Stimulated activated CD8-positive, alpha-beta memory T cell treated with anti-CD3 and anti-CD28 coated beads, Interleukin-15, amount 100 ng/mL, for 4 hours (primary cell): ENCODE measurements at regions not wholly inside any gene's neighbourhood (a gene's known extent, or its start where the extent isn't known, plus 50 kb on each side); places are given as distances from the start of the nearest gene placed in this dataset.
"Not testable (repeated sequence)": the region's sequence is repeated elsewhere in the genome, so short reads cannot be mapped to it uniquely, and the experiment has no call there.

ENCODE experiments used
- DNase-seq, 2 donors: peaks; one replicate each; pipeline ENCODE4 v3.0.0-alpha.2; 2020; ENCODE audit warnings: low read depth in 2 of 2

DNA sequence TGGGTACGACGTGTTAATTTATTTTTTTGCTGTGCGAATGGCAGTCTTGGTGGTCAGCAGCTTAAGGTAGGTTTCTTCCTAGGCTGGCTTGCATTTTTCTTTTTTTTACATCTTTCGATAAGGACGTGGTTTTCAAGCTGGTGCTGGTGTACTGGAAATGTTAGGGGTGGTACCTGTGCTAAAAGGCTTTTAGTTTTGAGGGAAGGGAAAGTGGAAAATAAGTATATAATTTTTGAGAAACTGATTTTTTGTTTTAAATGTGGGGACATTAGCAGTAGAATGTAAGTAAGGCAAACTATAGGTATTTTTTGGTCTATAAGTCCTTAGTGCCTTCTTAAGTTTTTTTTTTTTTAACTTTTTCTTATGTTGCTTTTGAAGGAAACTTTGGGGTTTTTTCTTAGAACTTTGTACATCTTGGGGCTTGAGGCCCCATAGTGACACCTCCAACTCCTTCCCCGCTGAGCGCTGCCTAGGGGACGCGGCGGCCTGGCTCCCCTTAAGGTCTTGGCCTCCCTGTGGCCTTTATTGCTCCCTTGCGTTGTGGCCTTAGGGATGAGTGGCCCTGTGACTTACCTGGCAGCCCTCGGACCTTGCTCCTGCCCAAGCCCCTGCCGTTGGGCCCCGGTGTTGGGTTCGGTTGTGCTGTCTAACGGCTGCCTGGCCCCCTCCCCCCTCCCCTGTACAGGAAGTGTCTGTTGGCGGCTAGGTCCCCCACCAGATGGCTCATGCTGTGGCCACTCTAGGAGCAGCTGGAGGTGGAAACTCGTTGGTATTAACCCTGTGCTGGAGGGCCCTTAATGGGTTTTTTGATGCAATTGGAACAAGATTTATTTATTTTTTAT is 88.0 kb upstream of the RPRML start:
- peak; percentile 46 to 74 for DNase-seq

GRCh38 chr17:47066095-47066494 is 87.0 kb upstream of the RPRML start:
- DNase-seq = no peak

DNA sequence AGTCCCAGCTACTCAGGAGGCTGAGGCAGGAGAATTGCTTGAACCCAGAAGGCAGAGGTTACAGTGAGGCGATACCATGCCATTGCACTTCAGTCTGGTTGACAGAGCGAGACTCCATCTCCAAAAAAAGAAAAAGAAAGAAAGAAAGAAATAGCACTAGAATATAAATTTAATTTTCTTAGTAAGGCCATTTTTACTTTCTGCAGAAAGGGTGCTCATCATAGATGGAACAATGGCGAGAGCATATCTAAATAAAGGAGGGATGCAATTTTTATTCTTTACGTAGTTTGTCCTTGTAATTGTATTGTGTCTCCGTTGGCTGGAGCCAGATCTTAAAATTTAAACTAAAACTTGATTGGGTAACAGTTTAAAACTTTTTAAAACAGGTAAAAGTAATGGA is 85.6 kb upstream of the RPRML start:
- no peak for DNase-seq

DNA sequence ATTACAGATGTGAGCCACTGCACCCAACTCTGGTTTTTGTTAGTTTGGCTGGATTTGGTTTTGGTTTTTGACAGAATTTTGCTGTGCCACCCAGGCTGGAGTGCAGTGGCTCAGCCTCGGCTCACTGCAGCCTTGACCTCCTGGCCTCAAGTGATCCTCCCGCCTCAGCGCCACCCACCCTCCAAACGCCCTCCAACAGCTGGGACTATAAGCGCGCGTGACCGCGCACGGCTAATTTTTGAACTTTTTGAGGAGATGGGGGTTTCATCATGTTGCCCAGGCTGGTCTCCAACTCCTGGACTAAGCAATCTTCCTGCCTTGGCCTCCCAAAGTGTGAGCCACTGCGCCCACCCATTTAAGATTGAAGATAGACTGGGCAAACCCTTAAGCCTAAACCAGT is 84.4 kb upstream of the RPRML start:
- DNase-seq = no peak

DNA sequence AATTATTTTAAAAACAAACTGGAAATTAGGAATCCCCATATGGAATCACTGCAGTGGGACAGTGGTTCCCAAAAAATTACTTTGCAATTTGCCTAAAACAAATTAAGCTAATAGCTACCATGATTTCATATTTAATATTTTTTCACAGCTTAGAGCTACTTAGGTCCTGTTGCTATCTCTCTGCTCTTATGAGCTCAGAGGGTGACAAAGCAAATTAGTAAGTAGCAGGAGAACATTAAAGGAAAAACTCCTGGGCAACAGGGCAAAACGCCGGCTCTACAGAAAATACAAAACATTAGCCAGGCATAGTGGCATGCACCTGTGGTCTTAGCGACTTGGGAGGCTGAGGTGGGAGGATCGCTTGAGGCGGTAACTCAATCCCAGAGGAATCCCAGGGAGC is 83.8 kb upstream of the RPRML start:
- DNase-seq = not testable (repeated sequence)

DNA sequence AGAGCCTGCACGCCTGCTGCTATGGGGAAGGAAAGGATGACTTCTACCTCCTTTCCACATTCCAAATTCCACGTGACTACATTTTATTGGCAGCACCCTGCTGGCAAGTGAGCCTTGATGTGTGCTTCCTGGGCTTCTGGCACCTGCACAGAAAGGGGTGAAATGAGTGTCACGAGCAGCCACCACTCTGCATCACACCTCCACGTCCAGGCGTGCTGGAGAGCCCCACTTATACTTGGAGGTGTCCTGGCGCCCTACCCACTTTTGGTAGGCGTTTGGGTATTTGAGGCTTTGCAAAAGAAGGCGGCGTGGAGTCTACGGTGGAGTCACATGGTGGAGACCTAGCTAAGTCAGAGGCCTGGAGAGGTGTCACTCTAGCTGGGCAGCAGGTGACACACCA is 81.0 kb upstream of the RPRML start:
- not testable (repeated sequence) for DNase-seq

DNA sequence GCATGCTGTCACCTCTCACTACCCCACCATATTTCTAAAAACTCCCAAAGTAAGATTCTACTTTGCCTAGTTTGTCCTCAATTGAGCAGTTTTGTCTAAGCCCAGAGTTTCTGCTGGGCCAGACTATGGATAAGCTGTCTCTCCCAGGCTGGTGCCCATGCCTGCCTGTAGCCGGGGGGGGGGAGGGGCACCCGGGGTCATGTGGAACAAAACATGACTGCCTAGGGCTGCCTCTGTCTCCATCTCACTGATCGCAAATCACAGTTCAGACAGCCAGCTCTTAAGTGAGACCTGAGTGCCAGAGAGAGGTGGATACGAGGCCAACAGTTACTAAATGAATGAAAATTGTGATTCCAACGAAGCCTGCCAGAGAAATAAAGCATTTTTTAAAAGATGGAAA is 78.8 kb upstream of the RPRML start:
- DNase-seq = no peak

- DNase-seq = not testable (repeated sequence)
These were observed 78.2 kb upstream of the RPRML start for GRCh38 chr17:47057279-47057678.

DNA sequence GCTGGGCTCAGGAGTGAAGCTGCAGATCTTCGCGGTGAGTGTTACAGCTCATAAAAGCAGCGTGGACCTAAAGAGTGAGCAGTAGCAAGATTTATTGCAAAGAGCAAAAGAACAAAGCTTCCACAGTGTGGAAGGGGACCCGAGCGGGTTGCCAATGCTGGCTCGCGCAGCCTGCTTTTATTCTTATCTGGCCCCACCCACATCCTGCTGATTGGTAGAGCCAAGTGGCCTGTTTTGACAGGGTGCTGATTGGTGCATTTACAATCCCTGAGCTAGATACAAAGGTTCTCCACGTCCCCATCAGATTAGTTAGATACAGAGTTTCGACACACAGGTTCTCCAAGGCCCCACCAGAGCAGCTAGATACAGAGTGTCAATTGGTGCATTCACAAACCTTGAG is 77.6 kb upstream of the RPRML start:
- not testable (repeated sequence) for DNase-seq
